Activated T-cell treated with anti-CD3 and anti-CD28 coated beads, Interleukin-2, amount 50 U/mL, for 24 hours (primary cell): ENCODE measurements at regions not wholly inside any gene's neighbourhood (a gene's known extent, or its start where the extent isn't known, plus 50 kb on each side); places are given as distances from the start of the nearest gene placed in this dataset.

Experiments used
- DNase-seq: peaks from one replicate; pipeline ENCODE4 v3.0.0-alpha.2; 2020
- H3K27ac Mint-ChIP-seq: 2 replicates; pipeline ENCODE4 v1.8.0; 2020; ENCODE audit warnings: mild to moderate bottlenecking, mixed read lengths
- H3K27me3 Mint-ChIP-seq: 2 replicates; pipeline ENCODE4 v1.8.0; 2020; ENCODE audit warnings: mixed read lengths
- H3K36me3 Mint-ChIP-seq: 2 replicates; pipeline ENCODE4 v1.8.0; 2020; ENCODE audit warnings: low read depth, mixed read lengths
- H3K4me1 Mint-ChIP-seq: 2 replicates; pipeline ENCODE4 v1.8.0; 2020; ENCODE audit warnings: low read depth, mixed read lengths
- H3K4me3 Mint-ChIP-seq: 2 replicates; pipeline ENCODE4 v1.8.0; 2020; ENCODE audit warnings: mild to moderate bottlenecking, moderate library complexity, mixed read lengths
- H3K9me3 Mint-ChIP-seq: 2 replicates; pipeline ENCODE4 v1.8.0; 2020; ENCODE audit warnings: mixed read lengths

DNA sequence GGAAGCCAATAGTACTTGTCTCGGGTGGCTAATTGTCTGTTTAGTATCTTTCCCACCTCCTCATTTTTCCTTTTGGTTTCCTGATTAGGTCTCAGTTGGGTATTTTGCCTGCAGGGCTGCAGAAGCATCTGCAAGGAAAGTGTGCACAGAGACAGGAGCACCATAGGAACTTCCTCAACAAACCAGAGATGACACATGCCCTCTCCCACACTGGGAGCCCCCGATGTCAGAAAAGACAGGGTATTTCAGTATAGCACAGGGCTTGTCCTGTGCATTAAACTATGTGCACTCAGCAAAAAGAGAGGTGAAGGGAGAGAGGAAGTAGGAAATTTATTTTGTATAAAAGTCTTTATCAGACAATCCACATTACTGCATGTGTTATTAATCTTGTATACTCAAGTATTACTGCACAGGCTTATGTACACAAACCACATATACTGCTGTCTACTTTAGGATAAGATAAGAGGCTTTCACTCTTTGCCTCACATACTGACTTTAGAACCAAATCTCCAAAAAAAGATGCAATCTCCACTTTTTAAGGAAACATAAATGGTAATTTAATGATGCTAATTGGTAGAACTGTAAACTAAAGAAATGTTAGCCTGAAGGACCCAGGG lies 501.0 kb downstream of the FOXO1 start:
- H3K27ac Mint-ChIP-seq: no peak overlapping the region
- peaks cover 52% of the 10 kb centered on the region for H3K4me1 Mint-ChIP-seq
- H3K36me3 Mint-ChIP-seq: no peaks in the 10 kb centered on the region
- no peak for DNase-seq
- no peak overlapping the region for H3K4me3 Mint-ChIP-seq
- no peaks in the 10 kb centered on the region for H3K9me3 Mint-ChIP-seq
- no peaks in the 10 kb centered on the region for H3K27me3 Mint-ChIP-seq

DNA sequence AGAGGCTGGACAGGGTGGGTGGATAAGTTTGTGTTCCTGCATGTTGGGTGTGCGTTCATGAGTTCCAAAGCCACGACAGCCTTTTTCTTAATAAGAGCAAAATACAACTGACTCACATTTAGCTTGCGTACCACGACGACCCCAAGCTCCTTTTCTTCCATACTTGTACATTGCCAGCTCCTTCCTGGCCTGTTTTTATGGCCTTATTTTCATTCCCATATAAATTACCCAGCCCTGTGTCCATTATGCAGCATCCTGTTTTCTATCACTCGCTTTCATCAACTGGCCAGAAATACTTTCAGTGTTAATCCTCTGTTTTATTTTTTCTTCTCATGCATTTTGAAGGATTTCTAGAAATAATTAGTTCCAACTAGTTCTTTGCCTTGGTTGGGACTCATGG lies 499.1 kb downstream of the FOXO1 start:
- Mint-ChIP-seq H3K9me3 (peaks cover 4% of the 10 kb centered on the region), H3K27ac (no peak overlapping the region), H3K4me3 (no peak overlapping the region), H3K27me3 (no peaks in the 10 kb centered on the region), H3K36me3 (no peaks in the 10 kb centered on the region), H3K4me1 (peaks cover 64% of the 10 kb centered on the region)
- DNase-seq: no peak

DNA sequence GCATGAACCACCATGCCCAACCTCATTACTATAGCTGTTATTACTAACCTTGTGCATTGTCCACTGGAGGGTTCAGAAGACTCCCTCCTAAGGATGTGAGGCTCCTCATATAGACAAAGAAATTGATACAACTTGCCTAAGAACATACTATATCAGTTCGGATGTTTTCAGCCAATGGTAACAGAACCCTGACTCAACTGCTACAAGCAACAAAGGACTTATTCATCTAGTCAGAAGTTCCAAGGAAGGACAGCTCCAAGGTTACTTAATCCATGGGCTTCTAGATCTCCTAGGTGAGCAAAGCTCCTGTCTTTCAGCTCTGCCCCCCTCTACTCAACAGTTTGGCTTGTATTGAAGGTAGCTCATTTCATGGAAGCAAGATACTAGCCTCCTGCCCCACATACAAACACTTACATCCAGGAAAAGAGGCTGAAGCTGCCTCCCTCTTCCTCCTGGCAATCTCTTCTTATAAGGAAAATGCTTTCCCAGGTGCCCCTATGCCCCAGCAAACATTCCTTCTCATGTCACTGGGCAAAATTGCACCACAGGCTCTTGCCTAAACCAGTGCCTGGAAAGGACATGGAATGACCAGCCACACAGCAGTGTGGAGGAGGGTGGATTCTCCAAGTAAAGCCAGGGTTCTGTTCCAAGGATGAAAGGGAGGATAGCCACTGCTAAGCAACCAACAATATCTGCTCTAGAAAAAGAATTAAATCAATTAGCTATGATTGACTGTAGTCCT lies 497.8 kb downstream of the FOXO1 start:
- Mint-ChIP-seq H3K9me3 (peaks cover 4% of the 10 kb centered on the region), H3K27me3 (no peaks in the 10 kb centered on the region), H3K27ac (no peak overlapping the region), H3K4me1 (peaks cover 65% of the 10 kb centered on the region), H3K36me3 (no peaks in the 10 kb centered on the region), H3K4me3 (no peak overlapping the region)
- no peak for DNase-seq

DNA sequence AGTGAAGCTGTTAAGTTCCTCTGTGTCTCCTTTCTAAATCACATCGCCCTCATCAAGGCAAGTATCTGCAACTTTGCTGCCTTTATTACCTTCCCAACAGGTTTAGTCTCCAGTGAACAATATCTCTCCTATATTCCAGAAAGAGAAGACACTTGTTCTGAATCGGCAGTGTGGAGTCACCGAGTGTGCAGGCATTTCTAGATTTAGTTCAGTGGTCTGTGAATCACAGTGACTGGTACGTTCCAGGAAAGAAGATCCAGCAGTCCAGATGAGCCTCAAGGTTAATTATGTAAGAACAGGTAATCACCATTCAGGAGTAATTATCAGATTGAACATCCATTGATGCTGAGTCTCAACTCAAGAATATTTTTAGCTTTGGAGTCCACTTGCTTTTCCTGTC lies 497.0 kb downstream of the FOXO1 start:
- peaks cover 4% of the 10 kb centered on the region for H3K9me3 Mint-ChIP-seq
- H3K27me3 Mint-ChIP-seq: no peaks in the 10 kb centered on the region
- H3K36me3 Mint-ChIP-seq: no peaks in the 10 kb centered on the region
- H3K27ac Mint-ChIP-seq: no peak overlapping the region
- DNase-seq: no peak
- H3K4me3 Mint-ChIP-seq: no peak overlapping the region
- H3K4me1 Mint-ChIP-seq: peaks cover 62% of the 10 kb centered on the region

DNA sequence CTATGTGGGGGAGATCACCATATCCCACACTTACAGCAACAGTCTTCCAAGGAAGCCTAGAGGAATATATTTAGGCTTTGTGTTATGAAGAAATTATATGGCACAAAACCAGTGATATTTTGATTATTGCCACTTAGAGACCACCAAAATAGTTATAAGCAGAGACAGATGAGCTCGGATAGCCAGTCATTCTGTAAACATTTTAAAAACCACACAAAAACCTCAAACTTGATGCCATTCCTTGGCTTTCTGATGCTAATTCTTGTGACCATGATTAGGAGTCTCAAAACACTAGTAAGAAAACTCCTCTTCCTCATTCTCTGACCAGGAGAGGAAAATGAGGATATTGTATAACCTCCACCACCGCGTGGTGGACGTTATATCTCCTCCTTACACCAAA lies 496.4 kb downstream of the FOXO1 start:
- Mint-ChIP-seq H3K4me3 (no peak overlapping the region), H3K27me3 (no peaks in the 10 kb centered on the region), H3K36me3 (no peaks in the 10 kb centered on the region), H3K27ac (no peak overlapping the region), H3K4me1 (peaks cover 61% of the 10 kb centered on the region), H3K9me3 (peaks cover 4% of the 10 kb centered on the region)
- DNase-seq: no peak

DNA sequence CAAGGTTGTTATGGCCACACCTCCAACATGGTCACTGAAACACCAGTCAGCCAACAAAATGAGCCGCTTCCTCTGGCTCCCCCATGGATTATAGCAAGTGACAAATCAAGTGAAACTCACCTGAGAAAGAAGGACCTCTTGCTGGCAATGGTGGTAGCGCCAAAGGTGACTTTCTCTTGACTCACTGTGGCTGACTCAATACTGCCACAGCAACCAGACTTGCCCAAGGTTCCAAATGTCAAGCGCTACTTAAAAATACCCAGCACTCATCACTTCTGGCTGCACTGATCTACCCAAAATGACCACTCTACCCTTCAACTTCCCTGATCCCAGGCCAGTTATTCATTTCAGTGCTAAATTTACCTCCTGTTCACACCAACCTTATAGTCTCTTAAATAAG lies 495.5 kb downstream of the FOXO1 start:
- no peaks in the 10 kb centered on the region for H3K27me3 Mint-ChIP-seq
- no peak for DNase-seq
- no peaks in the 10 kb centered on the region for H3K36me3 Mint-ChIP-seq
- no peak overlapping the region for H3K4me3 Mint-ChIP-seq
- peaks cover 58% of the 10 kb centered on the region for H3K4me1 Mint-ChIP-seq
- H3K27ac Mint-ChIP-seq: peak overlapping the region; percentile 26
- H3K9me3 Mint-ChIP-seq: peaks cover 4% of the 10 kb centered on the region

DNA sequence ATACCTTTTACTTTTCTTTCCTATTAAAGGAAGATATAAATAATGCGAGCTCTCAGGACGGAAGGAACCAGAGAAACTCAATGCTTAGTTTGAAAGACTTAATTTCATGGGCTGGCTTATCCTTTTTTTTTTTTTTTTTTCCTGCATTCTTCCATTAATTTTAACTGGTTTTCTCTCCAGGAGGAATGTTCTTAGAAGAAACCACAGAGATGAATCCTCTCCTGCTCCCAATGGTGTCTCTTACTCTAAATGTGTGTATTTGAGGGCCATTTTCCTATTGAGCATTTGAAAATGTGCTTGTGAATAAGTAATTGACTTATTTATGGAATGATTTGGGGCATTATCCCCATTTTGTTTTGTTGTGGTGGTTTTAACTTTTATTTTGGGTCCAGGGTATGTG lies 494.9 kb downstream of the FOXO1 start:
- Mint-ChIP-seq H3K36me3 (no peaks in the 10 kb centered on the region), H3K27me3 (no peaks in the 10 kb centered on the region), H3K9me3 (peaks cover 4% of the 10 kb centered on the region), H3K27ac (no peak overlapping the region), H3K4me3 (no peak overlapping the region), H3K4me1 (peaks cover 54% of the 10 kb centered on the region)
- DNase-seq: no peak

DNA sequence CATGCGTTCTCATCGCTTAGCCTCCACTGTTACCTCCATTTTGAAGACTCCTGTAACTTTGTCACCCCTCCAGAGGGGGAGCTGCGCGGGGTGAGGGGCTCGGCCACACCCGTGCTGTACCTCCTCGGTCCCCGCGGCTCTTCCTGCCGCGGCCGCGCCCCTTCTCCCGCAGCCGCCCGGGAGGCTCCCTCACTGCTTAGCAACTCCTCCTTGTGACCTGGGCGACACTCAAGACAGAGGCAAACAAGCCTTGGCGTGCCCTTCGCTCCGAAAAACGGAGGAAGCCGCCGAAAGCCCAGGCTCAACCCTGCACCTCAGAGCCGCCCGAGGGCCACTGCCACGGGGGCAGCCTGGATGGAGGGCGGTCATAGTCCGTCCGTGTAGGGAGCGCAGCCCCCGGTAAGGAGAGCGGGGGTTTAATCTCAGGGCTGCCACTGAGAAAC lies 494.3 kb downstream of the FOXO1 start:
- H3K4me3 Mint-ChIP-seq: no peak overlapping the region

DNA sequence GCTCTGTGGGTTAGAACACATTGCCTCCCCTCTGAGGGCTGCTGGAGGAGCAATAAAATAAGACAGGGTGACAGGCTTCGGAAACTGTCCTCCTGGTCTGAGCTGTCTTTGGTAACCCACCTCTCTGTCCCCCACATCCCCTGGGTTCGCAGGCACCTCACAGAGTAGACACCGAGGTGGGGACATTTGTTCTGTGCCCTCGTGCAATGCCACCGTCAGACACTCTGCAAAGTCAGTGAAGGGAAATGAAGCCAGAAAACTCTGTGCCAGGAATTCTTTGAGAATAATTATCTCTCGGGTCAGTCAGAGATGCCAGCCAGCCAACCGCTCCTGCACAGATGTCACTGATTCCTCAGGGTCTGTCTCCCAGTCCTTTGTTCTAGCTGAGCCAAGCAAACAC lies 493.6 kb downstream of the FOXO1 start:
- H3K27ac Mint-ChIP-seq: no peak overlapping the region
- DNase-seq: no peak
- H3K9me3 Mint-ChIP-seq: peaks cover 4% of the 10 kb centered on the region
- H3K36me3 Mint-ChIP-seq: no peaks in the 10 kb centered on the region
- no peaks in the 10 kb centered on the region for H3K27me3 Mint-ChIP-seq
- H3K4me1 Mint-ChIP-seq: peaks cover 57% of the 10 kb centered on the region
- no peak overlapping the region for H3K4me3 Mint-ChIP-seq

More for the DNA sequence above, 494.3 kb downstream of the FOXO1 start:
- Mint-ChIP-seq H3K27me3 (no peaks in the 10 kb centered on the region), H3K9me3 (peaks cover 4% of the 10 kb centered on the region), H3K27ac (no peak overlapping the region), H3K4me1 (peaks cover 52% of the 10 kb centered on the region), H3K36me3 (no peaks in the 10 kb centered on the region)
- DNase-seq: no peak

DNA sequence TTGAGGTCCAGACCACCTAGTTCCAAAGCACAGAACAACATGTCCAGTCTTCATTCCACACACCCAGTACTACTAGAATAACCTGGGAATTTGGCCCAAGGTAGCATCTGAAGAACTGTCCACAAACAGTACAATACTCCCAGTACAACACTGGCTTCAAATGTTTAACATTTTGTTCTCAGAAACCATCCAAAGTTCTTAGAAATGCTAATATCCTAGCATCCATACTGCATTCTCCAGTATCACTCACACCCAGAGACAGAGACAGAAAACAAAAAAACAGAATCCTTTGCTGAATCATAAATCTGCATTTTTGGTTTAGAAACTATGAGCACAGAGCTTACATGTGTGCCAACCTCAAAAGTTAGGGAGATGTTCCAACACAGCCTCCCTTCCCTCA lies 490.8 kb downstream of the FOXO1 start:
- Mint-ChIP-seq H3K4me1 (peaks cover 51% of the 10 kb centered on the region), H3K36me3 (no peaks in the 10 kb centered on the region), H3K9me3 (peaks cover 4% of the 10 kb centered on the region), H3K27ac (no peak overlapping the region), H3K27me3 (no peaks in the 10 kb centered on the region), H3K4me3 (no peak overlapping the region)
- DNase-seq: no peak

DNA sequence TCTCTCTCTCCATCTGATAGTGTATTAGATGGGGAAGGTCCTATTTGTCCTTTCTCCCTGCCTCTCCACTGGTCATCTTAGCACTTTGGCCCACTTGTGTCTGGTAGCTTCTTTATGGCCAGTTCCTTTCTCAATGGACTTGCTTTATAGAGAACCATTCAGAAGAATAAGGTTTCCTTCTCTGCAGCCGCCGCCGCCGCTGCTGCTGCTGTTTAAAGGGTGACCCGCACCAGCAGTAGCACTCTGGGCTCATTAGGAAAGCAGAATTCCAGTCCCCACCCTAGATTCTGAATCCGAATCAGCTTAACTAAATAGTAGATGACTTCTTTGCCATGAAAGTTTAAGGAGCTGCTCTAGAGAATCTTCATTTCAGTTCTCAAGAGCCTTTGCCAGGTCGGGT lies 490.2 kb downstream of the FOXO1 start:
- no peaks in the 10 kb centered on the region for H3K36me3 Mint-ChIP-seq
- H3K4me3 Mint-ChIP-seq: no peak overlapping the region
- no peak overlapping the region for H3K27ac Mint-ChIP-seq
- H3K9me3 Mint-ChIP-seq: no peaks in the 10 kb centered on the region
- DNase-seq: no peak
- H3K4me1 Mint-ChIP-seq: peaks cover 49% of the 10 kb centered on the region
- H3K27me3 Mint-ChIP-seq: no peaks in the 10 kb centered on the region

DNA sequence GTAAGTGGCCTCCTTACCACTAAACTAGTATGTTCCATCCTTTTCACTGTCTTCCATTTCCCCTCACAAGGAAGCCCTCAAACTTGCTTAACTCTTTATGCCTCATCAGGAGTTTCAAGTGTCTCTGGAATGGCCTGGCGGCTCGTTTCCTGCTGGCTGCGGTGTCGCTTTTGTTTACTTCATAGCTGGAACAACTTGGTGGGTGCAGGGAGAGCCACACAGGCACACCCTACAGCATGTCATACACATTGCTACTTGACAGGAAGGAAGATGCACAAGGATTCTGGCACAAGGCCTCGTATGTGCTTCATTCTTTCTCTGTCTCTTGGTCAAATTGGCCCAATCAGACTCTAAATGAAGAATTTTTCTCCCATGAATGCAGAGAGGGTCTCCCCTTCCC lies 488.3 kb downstream of the FOXO1 start:
- no peak overlapping the region for H3K4me3 Mint-ChIP-seq
- no peaks in the 10 kb centered on the region for H3K9me3 Mint-ChIP-seq
- no peaks in the 10 kb centered on the region for H3K27me3 Mint-ChIP-seq
- DNase-seq: no peak
- peaks cover 51% of the 10 kb centered on the region for H3K4me1 Mint-ChIP-seq
- H3K27ac Mint-ChIP-seq: peak overlapping the region; percentile 35
- no peaks in the 10 kb centered on the region for H3K36me3 Mint-ChIP-seq

DNA sequence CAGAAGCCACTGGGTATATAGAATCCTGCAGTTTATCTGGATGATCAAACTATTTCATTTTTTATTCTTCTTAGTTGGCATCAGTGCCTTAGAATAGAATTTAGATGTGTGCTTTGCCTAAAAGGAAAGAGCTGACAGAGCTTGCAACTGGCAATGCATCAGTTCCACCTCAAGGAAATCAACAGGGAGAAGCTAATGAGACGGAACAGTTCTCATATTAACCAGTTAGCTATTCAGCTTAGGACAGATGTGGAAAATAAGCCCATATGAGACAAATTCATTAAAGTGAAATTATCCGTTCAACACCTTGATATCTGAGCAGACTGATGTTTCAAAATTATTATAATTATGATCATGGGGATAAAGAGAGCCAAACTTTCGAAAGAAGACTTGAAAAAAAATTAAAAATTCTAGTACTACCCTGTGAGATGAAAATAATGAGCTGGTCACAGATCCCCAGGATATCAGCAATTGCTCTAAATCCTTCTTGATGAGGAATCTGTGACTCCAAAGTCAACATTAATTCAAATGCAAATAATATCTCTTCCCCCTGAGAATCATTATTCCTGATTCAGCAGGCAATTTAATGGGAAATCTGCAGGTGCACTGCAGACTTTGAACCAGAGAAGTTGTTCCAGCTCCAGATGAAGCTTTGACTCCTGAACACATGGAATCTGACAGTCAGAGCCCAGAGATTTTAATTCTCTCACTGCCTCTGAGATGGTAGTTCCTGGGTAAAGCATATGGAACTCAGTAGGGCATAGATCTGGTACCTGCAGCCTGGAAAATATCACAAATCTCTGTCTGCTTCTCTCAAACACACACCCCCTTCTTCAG lies 486.8 kb downstream of the FOXO1 start:
- Mint-ChIP-seq H3K9me3 (no peaks in the 10 kb centered on the region), H3K27me3 (no peaks in the 10 kb centered on the region), H3K4me3 (no peak overlapping the region), H3K4me1 (peaks cover 64% of the 10 kb centered on the region), H3K27ac (no peak overlapping the region), H3K36me3 (no peaks in the 10 kb centered on the region)
- no peak for DNase-seq

DNA sequence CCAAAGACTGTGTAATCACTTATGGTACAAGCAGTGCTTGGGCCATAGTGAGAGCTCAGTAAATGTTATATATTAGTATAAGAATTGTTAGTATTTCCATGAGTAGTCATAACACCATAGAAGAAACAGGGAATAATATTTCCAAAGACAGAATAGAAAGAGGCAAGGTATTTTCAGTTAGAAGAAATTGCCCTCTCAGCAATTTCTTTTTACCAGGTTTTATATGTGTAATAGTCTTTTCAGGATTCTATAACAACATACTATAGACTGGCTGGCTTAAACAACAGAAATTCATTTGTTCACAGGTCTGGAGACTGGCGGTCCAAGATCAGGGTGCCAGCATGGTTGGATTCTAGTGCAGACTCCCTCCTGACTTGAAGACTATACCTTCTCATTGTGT lies 485.7 kb downstream of the FOXO1 start:
- Mint-ChIP-seq H3K4me3 (no peak overlapping the region), H3K9me3 (peaks cover 5% of the 10 kb centered on the region), H3K27me3 (no peaks in the 10 kb centered on the region), H3K36me3 (no peaks in the 10 kb centered on the region), H3K4me1 (peaks cover 67% of the 10 kb centered on the region), H3K27ac (no peak overlapping the region)
- DNase-seq: no peak
